GM12878 (cell line): ENCODE measurements at regions not wholly inside any gene's neighbourhood (a gene's known extent, or its start where the extent isn't known, plus 50 kb on each side); places are given as distances from the start of the nearest gene placed in this dataset.
A peak's percentile ranks its signal among the peaks of the same experiment; 100 is the strongest.

Source experiments
- ATAC-seq: fragments of 200-7000 bp; cut with Tn5 transposase; 3 replicates; pipeline ENCODE4 v1.9.1; 2020; ENCODE audit warnings: mild to moderate bottlenecking, moderate library complexity
- BruUV-seq: library from RNA; stranded (reverse); fragments of 400-500 nt; replicated peaks from 2 replicates; lab custom pipeline; 2021; lab: Mats Ljungman, UMichigan
- CTCF ChIA-PET: fragments of 300-600 bp; sonication (Branson Sonifier 250); formaldehyde crosslinking; extraction: SDS; loops from one replicate; lab custom pipeline; 2021; ENCODE audit warnings: inconsistent platforms; lab: Yijun Ruan, JAX
- POLR2A ChIA-PET: fragments of 350-600 bp; formaldehyde crosslinking; extraction: SDS; loops from one replicate; lab custom pipeline; 2021; ENCODE audit warnings: inconsistent platforms; lab: Charles Lee
- RAD21 ChIA-PET: fragments of 300-600 bp; sonication (Branson Sonifier 250); formaldehyde crosslinking; loops from one replicate; lab custom pipeline; 2023; ENCODE audit warnings: antibody characterized with exemption; ENCODE audit not compliant: unreplicated experiment; lab: Charles Lee
- SMC1A ChIA-PET: fragments of 300-600 bp; sonication (Branson Sonifier 250); formaldehyde crosslinking; loops from one replicate; lab custom pipeline; 2023; ENCODE audit not compliant: unreplicated experiment, uncharacterized antibody; lab: Charles Lee
- DNase-seq: peaks from one replicate; pipeline ENCODE4 v3.0.0-alpha.2; 2011; ENCODE audit warnings: low read depth, low spot score
- FAIRE-seq: peaks from 3 replicates; lab custom pipeline; 2011; peaks lifted over from hg19 to GRCh38; lab: Jason Lieb, UNC
- H2AFZ ChIP-seq: 2 replicates; pipeline ENCODE4 v1.6.0; 2011; ENCODE audit warnings: low read depth, low read length, control low read depth; ENCODE audit not compliant: control insufficient read depth
- H3K27ac ChIP-seq: 2 replicates; pipeline ENCODE4 v1.5.1; 2011; ENCODE audit warnings: control low read depth; ENCODE audit not compliant: control insufficient read depth, insufficient read depth
- H3K27me3 ChIP-seq, 2 experiments: replicated peaks in 1 of 2; 2 replicates each; pipeline versions ENCODE4 v1.6.0 to v1.6.1; 2011; ENCODE audit warnings: low read length in 1 of 2; ENCODE audit not compliant: control insufficient read depth in 2 of 2, insufficient read depth in 2 of 2
- H3K36me3 ChIP-seq, 2 experiments: 2 replicates each; pipeline ENCODE4 v1.5.1; 2011; ENCODE audit warnings: low read length in 1 of 2; ENCODE audit not compliant: control insufficient read depth in 2 of 2, insufficient read depth in 2 of 2
- H3K4me1 ChIP-seq: 2 replicates; pipeline ENCODE4 v1.6.1; 2011; ENCODE audit warnings: mild to moderate bottlenecking, low read length, moderate library complexity, mixed read lengths; ENCODE audit not compliant: control insufficient read depth, insufficient read depth
- H3K4me2 ChIP-seq: 2 replicates; pipeline ENCODE4 v1.6.0; 2011; ENCODE audit warnings: control low read depth; ENCODE audit not compliant: control insufficient read depth, insufficient read depth
- H3K4me3 ChIP-seq: fragments of 200-600 bp; sonication (generic); 2 replicates; pipeline ENCODE4 v1.5.1; 2016
- H3K79me2 ChIP-seq: 2 replicates; pipeline ENCODE4 v1.6.0; 2011; ENCODE audit warnings: low read length; ENCODE audit not compliant: control insufficient read depth, insufficient read depth
- H3K9ac ChIP-seq: 2 replicates; pipeline ENCODE4 v1.8.0; 2011; ENCODE audit warnings: low read length, control low read depth, mixed read lengths; ENCODE audit not compliant: control insufficient read depth, insufficient read depth
- H3K9me3 ChIP-seq: replicated peaks from 3 replicates; pipeline ENCODE4 v1.5.1; 2011; ENCODE audit warnings: mild to moderate bottlenecking, low read length; ENCODE audit not compliant: control insufficient read depth, insufficient read depth
- H4K20me1 ChIP-seq: 2 replicates; pipeline ENCODE4 v1.6.0; 2011; ENCODE audit not compliant: control insufficient read depth, insufficient read depth
- CHD1 ChIP-seq: IDR thresholded peaks from 2 replicates; pipeline ENCODE4 v1.6.1; 2012; ENCODE audit warnings: low read depth, low read length, improper control_type of control experiment
- MXI1 ChIP-seq: fragments of 150-350 bp; IDR thresholded peaks from 2 replicates; pipeline ENCODE4 v1.6.1; 2011; ENCODE audit warnings: low read depth, mild to moderate bottlenecking, inconsistent platforms, low read length, improper control_type of control experiment
- NFXL1 ChIP-seq: fragments of 450-650 bp; IDR thresholded peaks from 2 replicates; pipeline ENCODE4 v1.6.1; 2017; ENCODE audit warnings: antibody characterized with exemption, mild to moderate bottlenecking, borderline replicate concordance
- RELA ChIP-seq: fragments of 450-650 bp; IDR thresholded peaks from 2 replicates; pipeline ENCODE4 v1.8.0; 2014; ENCODE audit warnings: borderline replicate concordance; ENCODE audit not compliant: partially characterized antibody
- ZNF24 ChIP-seq: fragments of 450-650 bp; IDR thresholded peaks from 2 replicates; pipeline ENCODE4 v1.6.1; 2017; ENCODE audit warnings: antibody characterized with exemption, mild to moderate bottlenecking
- WGBS: methylation state at CpG from one replicate; pipeline ENCODE4 v1.1.6; 2016; ENCODE audit warnings: low lambda C conversion rate; ENCODE audit not compliant: insufficient replicate concordance, insufficient coverage; ENCODE audit errors: missing lambda C conversion rate; 5-methylcytosine and 5-hydroxymethylcytosine counted together
- in situ Hi-C: fragments of 300-500 bp; cut with MboI; formaldehyde crosslinking; loops from 9 replicates; pipeline ENCODE4 v1.14.3; 2018; ENCODE audit warnings: mixed read lengths
- intact Hi-C: fragments of 100-400 bp; cut with micrococcal nuclease; formaldehyde crosslinking; loops from one replicate; pipeline ENCODE4 v1.14.2; 2022; ENCODE audit not compliant: unreplicated experiment
- TF ChIP-seq, protein P1 (sequence below): fragments of 450-650 bp; IDR thresholded peaks from 2 replicates; pipeline ENCODE4 v1.6.1; 2016; ENCODE audit warnings: mild to moderate bottlenecking

DNA sequence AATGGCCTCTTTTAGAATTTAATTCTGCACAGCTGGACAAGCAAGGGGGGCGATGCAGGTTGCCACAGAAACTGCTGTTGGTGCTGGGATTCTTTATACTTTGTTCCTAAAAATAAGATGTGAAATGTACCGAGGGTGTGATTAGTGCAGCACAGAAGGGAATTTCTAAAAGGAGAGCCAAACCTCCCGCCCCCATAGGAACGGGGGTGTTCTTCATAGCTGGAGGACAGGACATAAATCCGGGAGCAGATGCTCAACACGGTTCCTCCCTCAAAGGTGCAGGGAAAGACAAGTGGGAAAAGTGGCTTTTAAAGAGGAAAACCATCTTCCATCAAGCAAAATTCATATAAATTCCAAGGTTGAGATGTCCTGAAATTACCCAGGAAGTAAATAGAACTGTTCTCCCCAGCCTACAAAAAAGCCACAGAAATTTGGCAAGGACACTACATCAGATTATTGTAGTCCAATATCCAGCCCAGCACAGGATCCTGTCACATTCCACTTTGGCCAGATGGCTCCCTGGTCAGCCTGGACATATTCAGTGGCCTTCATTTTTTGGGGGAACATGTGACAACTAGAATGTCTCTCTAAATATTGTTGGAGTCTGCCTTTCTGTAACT lies 51.4 kb upstream of the TMX1 start:
- H3K4me2 ChIP-seq: no peak overlapping the region
- peaks cover 11% of the 10 kb centered on the region for H3K4me1 ChIP-seq
- SMC1A ChIA-PET: no interaction called here
- ATAC-seq: no peak
- TF ChIP-seq RELA: no peak
- TF ChIP-seq MXI1: no peak
- TF ChIP-seq, all 136 proteins: peak for 0
- H3K9ac ChIP-seq: no peak overlapping the region
- ChIA-PET POLR2A (no interaction called here), CTCF (no interaction called here), RAD21 (no interaction called here)
- WGBS: 74% methylated on average over 6 of the region's 6 CpGs
- H3K36me3 ChIP-seq: no peaks in the 10 kb centered on the region
- DNase-seq (no peak), FAIRE-seq (no peak)
- H4K20me1 ChIP-seq: no peaks in the 10 kb centered on the region
- no peaks in the 10 kb centered on the region for H3K79me2 ChIP-seq
- H3K27me3 ChIP-seq: no peaks in the 10 kb centered on the region
- no peak overlapping the region for H2AFZ ChIP-seq
- H3K27ac ChIP-seq: no peak overlapping the region
- in situ Hi-C loops (no loop called here), intact Hi-C loops (no loop called here)
- BruUV-seq: no TSS peak
- no peak overlapping the region for H3K4me3 ChIP-seq
- H3K9me3 ChIP-seq: no peaks in the 10 kb centered on the region; the same call in 2 of the 3 replicates

GRCh38 chr14:51189600-51190376 lies 50.3 kb upstream of the TMX1 start:
- Histone ChIP-seq H3K79me2 (no peaks in the 10 kb centered on the region), H3K9ac (no peak overlapping the region), H4K20me1 (no peaks in the 10 kb centered on the region), H3K4me2 (no peak overlapping the region), H3K4me1 (peaks cover 9% of the 10 kb centered on the region), H3K36me3 (no peaks in the 10 kb centered on the region), H3K4me3 (no peak overlapping the region), H3K27ac (no peak overlapping the region), H3K27me3 (no peaks in the 10 kb centered on the region), H3K9me3 (no peaks in the 10 kb centered on the region; the same call in 2 of the 3 replicates), H2AFZ (no peak overlapping the region)
- ChIA-PET POLR2A (no interaction called here), CTCF (no interaction called here), RAD21 (no interaction called here), SMC1A (no interaction called here)
- intact Hi-C loops (no loop called here), in situ Hi-C loops (no loop called here)
- no peak for DNase-seq
- ATAC-seq: no peak
- WGBS: 94% methylated on average over 4 of the region's 4 CpGs
- BruUV-seq: no TSS peak
- FAIRE-seq: no peak
- no peak for TF ChIP-seq ZNF24
- TF ChIP-seq, protein P1, sequence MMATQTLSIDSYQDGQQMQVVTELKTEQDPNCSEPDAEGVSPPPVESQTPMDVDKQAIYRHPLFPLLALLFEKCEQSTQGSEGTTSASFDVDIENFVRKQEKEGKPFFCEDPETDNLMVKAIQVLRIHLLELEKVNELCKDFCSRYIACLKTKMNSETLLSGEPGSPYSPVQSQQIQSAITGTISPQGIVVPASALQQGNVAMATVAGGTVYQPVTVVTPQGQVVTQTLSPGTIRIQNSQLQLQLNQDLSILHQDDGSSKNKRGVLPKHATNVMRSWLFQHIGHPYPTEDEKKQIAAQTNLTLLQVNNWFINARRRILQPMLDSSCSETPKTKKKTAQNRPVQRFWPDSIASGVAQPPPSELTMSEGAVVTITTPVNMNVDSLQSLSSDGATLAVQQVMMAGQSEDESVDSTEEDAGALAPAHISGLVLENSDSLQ: peak; percentile 33; the same call in 1 of the 2 replicates
- no peak for TF ChIP-seq MXI1
- no peak for TF ChIP-seq CHD1
- TF ChIP-seq NFXL1: no peak
